ENCODE measurements at regions not wholly inside any gene's neighbourhood (a gene's known extent, or its start where the extent isn't known, plus 50 kb on each side); places are given as distances from the start of the nearest gene placed in this dataset.
A peak's percentile ranks its signal among the peaks of the same experiment; 100 is the strongest.

DNA sequence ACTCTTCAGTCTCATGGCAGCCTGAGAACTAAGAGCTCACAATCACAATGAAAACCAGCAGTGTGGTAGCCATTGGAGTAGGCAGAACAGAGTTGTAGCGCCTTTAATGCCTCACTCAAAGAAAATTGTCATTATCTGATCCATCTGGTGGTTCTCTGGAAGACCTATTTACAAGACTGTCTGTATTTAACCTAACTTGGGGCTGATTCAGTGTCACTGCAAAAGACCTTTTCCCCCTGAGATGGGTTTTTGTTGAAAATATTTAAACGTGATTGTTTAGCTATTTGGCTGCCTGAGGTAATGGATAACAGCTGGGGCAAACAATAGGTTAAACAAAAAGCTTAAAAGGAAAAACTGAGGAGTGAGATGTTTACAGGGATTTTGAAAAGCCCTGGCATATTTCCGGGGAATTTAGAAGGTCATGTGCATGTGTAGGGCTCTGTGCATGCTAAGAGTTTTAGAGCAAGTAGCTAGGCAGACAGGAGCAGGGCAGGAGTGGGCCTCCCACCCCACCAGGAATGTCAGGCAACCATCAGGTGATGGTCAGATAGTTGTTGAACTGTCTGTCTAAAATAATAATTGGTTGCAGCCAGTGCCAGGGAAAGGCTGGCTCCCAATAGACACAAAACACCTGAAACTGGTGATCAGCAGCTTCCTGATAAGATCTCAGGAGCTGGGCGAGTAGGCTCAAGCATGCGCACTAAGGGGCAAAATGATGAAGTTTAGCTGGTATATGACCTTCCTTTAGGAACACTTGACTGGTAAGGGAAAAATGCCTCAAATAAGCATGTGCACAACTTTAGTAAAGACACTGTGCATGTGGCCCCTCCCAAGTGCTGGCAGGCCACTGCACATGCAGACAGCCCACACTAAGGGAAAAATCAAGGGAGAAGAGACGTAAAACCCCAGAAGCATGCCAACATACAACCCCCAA lies 70.8 kb upstream of the AKIRIN2 start (continued):
- TF ChIP-seq, protein P1, sequence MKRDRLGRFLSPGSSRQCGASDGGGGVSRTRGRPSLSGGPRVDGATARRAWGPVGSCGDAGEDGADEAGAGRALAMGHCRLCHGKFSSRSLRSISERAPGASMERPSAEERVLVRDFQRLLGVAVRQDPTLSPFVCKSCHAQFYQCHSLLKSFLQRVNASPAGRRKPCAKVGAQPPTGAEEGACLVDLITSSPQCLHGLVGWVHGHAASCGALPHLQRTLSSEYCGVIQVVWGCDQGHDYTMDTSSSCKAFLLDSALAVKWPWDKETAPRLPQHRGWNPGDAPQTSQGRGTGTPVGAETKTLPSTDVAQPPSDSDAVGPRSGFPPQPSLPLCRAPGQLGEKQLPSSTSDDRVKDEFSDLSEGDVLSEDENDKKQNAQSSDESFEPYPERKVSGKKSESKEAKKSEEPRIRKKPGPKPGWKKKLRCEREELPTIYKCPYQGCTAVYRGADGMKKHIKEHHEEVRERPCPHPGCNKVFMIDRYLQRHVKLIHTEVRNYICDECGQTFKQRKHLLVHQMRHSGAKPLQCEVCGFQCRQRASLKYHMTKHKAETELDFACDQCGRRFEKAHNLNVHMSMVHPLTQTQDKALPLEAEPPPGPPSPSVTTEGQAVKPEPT (CRISPR knock-in tag; IDR thresholded peaks at IDR 0.05; ENCODE audit: low read depth), result no peak
- TF ChIP-seq WIZ (CRISPR knock-in tag; IDR thresholded peaks at IDR 0.05), result peak; percentile 56; the same call in 1 of the 2 replicates
- TF ChIP-seq, protein P2, sequence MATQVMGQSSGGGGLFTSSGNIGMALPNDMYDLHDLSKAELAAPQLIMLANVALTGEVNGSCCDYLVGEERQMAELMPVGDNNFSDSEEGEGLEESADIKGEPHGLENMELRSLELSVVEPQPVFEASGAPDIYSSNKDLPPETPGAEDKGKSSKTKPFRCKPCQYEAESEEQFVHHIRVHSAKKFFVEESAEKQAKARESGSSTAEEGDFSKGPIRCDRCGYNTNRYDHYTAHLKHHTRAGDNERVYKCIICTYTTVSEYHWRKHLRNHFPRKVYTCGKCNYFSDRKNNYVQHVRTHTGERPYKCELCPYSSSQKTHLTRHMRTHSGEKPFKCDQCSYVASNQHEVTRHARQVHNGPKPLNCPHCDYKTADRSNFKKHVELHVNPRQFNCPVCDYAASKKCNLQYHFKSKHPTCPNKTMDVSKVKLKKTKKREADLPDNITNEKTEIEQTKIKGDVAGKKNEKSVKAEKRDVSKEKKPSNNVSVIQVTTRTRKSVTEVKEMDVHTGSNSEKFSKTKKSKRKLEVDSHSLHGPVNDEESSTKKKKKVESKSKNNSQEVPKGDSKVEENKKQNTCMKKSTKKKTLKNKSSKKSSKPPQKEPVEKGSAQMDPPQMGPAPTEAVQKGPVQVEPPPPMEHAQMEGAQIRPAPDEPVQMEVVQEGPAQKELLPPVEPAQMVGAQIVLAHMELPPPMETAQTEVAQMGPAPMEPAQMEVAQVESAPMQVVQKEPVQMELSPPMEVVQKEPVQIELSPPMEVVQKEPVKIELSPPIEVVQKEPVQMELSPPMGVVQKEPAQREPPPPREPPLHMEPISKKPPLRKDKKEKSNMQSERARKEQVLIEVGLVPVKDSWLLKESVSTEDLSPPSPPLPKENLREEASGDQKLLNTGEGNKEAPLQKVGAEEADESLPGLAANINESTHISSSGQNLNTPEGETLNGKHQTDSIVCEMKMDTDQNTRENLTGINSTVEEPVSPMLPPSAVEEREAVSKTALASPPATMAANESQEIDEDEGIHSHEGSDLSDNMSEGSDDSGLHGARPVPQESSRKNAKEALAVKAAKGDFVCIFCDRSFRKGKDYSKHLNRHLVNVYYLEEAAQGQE (IDR thresholded peaks at IDR 0.05; ENCODE audit: borderline replicate concordance in 1 of 2, low read depth in 1 of 2, low read length in 2 of 2), result peak in 1 of 2 experiments; percentile 22; a peak in 1 of 4 replicates
- TF ChIP-seq HNRNPL (IDR thresholded peaks at IDR 0.05; ENCODE audit: low read depth, low read length), result no peak
- TF ChIP-seq, protein P3, sequence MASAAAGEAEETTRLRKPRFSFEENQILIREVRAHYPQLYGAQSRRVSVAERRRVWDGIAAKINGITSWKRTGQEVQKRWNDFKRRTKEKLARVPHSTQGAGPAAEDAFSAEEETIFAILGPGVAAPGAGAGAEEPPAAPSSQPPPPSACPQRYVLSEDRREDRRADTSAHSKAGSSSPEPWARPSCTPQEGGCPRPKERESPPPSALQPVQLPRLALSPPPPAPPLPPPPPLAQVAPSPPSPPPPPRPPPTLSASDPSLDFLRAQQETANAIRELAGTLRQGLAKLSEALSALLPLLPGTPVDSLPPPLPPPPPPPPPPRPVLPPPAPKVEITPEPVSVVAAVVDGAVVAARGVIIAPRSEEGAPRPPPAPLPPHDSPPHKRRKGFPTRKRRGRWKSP (CRISPR knock-in tag; IDR thresholded peaks at IDR 0.05), result peak; percentile 47; the same call in 1 of the 2 replicates
- peak; percentile 24 for TF ChIP-seq MIXL1 (CRISPR knock-in tag; IDR thresholded peaks at IDR 0.05)
- TF ChIP-seq JUN (CRISPR knock-in tag; IDR thresholded peaks at IDR 0.05), result no peak
- TF ChIP-seq MIER2 (CRISPR knock-in tag; IDR thresholded peaks at IDR 0.05), result no peak
- TF ChIP-seq FIP1L1 (IDR thresholded peaks at IDR 0.05; ENCODE audit: borderline replicate concordance, insufficient read depth, low read depth, low read length), result no peak
- TF ChIP-seq, protein P4, sequence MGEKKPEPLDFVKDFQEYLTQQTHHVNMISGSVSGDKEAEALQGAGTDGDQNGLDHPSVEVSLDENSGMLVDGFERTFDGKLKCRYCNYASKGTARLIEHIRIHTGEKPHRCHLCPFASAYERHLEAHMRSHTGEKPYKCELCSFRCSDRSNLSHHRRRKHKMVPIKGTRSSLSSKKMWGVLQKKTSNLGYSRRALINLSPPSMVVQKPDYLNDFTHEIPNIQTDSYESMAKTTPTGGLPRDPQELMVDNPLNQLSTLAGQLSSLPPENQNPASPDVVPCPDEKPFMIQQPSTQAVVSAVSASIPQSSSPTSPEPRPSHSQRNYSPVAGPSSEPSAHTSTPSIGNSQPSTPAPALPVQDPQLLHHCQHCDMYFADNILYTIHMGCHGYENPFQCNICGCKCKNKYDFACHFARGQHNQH (CRISPR knock-in tag; IDR thresholded peaks at IDR 0.05), result peak; percentile 78; the same call in 1 of the 2 replicates
- TF ChIP-seq RARG (CRISPR knock-in tag; IDR thresholded peaks at IDR 0.05; ENCODE audit: low read depth), result no peak
- TF ChIP-seq SP1 (IDR thresholded peaks at IDR 0.05), result no peak
- no peak for TF ChIP-seq SP1 (CRISPR knock-in tag; IDR thresholded peaks at IDR 0.05)
- TF ChIP-seq KAT2B (IDR thresholded peaks at IDR 0.05; ENCODE audit: borderline replicate concordance, low read depth, low read length), result no peak
- no peak for TF ChIP-seq ZNF780A (CRISPR knock-in tag; IDR thresholded peaks at IDR 0.05)
- no peak; the same call in 1 of the 2 replicates for TF ChIP-seq RORA (CRISPR knock-in tag; IDR thresholded peaks at IDR 0.05)
- TF ChIP-seq SAP130 (CRISPR knock-in tag; IDR thresholded peaks at IDR 0.05; ENCODE audit: low read depth), result peak; percentile 17
- TF ChIP-seq ZNF567 (CRISPR knock-in tag; IDR thresholded peaks at IDR 0.05; ENCODE audit: borderline replicate concordance), result peak; percentile 74; the same call in 1 of the 2 replicates
